Endodermal cell (in vitro differentiated cells): ENCODE measurements at regions not wholly inside any gene's neighbourhood (a gene's known extent, or its start where the extent isn't known, plus 50 kb on each side); places are given as distances from the start of the nearest gene placed in this dataset.

ENCODE experiments used
- DNase-seq: peaks from one replicate; pipeline ENCODE4 v3.0.0-alpha.2; 2017
- H3K27ac ChIP-seq: 2 replicates; pipeline ENCODE4 v1.5.1; 2013; ENCODE audit warnings: mild to moderate bottlenecking, low read depth, low read length, moderate library complexity
- H3K27me3 ChIP-seq: 2 replicates; pipeline ENCODE4 v1.6.1; 2013; ENCODE audit warnings: mild to moderate bottlenecking, low read length, moderate library complexity; ENCODE audit not compliant: insufficient read depth, control insufficient read depth, poor library complexity, severe bottlenecking
- H3K36me3 ChIP-seq: 2 replicates; pipeline ENCODE4 v1.7.0; 2013; ENCODE audit warnings: mild to moderate bottlenecking, low read length, moderate library complexity; ENCODE audit not compliant: control insufficient read depth, insufficient read depth
- H3K4me1 ChIP-seq: one replicate; pipeline ENCODE4 v1.7.0; 2013; ENCODE audit warnings: low read length; ENCODE audit not compliant: control insufficient read depth, insufficient read depth
- H3K4me3 ChIP-seq: 2 replicates; pipeline ENCODE4 v1.5.1; 2013; ENCODE audit warnings: mild to moderate bottlenecking, low read length, moderate library complexity
- H3K9ac ChIP-seq: 2 replicates; pipeline ENCODE4 v1.6.1; 2013; ENCODE audit warnings: mild to moderate bottlenecking, low read length, moderate library complexity; ENCODE audit not compliant: poor library complexity, severe bottlenecking; ENCODE audit errors: extremely low read depth
- H3K9me3 ChIP-seq: 2 replicates; pipeline ENCODE4 v1.6.1; 2013; ENCODE audit warnings: mild to moderate bottlenecking, low read length, moderate library complexity; ENCODE audit not compliant: control insufficient read depth
- H3K27ac Mint-ChIP-seq: 2 replicates; pipeline ENCODE4 v1.8.0; 2020; ENCODE audit warnings: mixed read lengths
- H3K27me3 Mint-ChIP-seq: 2 replicates; pipeline ENCODE4 v1.8.0; 2021; ENCODE audit warnings: mild to moderate bottlenecking, mixed read lengths; ENCODE audit not compliant: insufficient read depth
- H3K36me3 Mint-ChIP-seq: 2 replicates; pipeline ENCODE4 v1.8.0; 2020; ENCODE audit warnings: low read depth, mixed read lengths
- H3K4me1 Mint-ChIP-seq: 2 replicates; pipeline ENCODE4 v1.8.0; 2020; ENCODE audit warnings: mixed read lengths
- H3K4me3 Mint-ChIP-seq: 2 replicates; pipeline ENCODE4 v1.8.0; 2020; ENCODE audit warnings: mild to moderate bottlenecking, moderate library complexity, mixed read lengths
- H3K9me3 Mint-ChIP-seq: 2 replicates; pipeline ENCODE4 v1.8.0; 2020; ENCODE audit warnings: mild to moderate bottlenecking, mixed read lengths
- WGBS, 2 experiments: methylation state at CpG; one replicate each; pipeline versions ENCODE4 v1.1.5 to v1.1.7; 2013; ENCODE audit warnings: missing lambda C conversion rate in 2 of 2, mixed read lengths in 1 of 2; ENCODE audit not compliant: insufficient coverage in 1 of 2, insufficient read length in 1 of 2; 5-methylcytosine and 5-hydroxymethylcytosine counted together
- TF ChIP-seq, protein P1 (sequence below): fragments of 200-600 bp; sonication (generic); conservative IDR thresholded peaks from 2 replicates; pipeline ENCODE4 v1.5.0; 2021; ENCODE audit warnings: antibody characterized with exemption, mild to moderate bottlenecking

DNA sequence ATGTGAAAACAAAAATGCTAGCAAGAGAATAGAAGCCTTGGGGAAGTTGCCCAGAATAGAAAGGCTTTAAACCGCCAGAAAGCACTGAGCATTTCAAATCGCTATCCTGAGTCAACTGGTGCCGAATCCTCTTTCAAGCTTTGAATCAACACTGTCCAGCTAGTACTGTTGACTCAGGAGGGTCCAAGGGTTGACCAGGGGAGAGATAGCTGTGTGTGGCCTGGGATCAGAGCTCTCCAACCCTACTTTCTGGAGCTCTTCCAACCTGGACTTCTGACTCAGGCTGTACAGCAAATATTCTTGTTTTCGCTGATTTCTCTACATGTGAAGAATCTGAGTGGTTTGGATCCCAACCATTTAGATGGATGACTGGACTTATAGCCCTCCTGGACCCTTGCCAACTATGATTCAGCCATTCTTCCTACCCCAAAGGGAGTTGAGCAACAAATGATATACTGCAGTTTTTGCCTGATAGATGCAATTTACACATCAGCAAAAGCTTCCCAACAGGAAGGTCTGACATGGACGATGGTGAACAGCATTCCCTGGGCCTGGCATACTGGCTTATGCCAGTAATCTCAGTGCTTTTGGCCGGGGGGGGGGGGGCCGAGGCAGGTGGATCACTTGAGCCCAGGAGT, 154.0 kb upstream of the SDK2 start:
- Histone ChIP-seq H3K27ac (no peak overlapping the region), H3K4me1 (peaks cover 5% of the 10 kb centered on the region), H3K9ac (no peak overlapping the region), H3K36me3 (no peaks in the 10 kb centered on the region), H3K4me3 (no peak overlapping the region), H3K9me3 (no peaks in the 10 kb centered on the region), H3K27me3 (no peaks in the 10 kb centered on the region)
- Mint-ChIP-seq H3K27ac (no peak overlapping the region), H3K36me3 (no peaks in the 10 kb centered on the region), H3K9me3 (no peaks in the 10 kb centered on the region), H3K27me3 (peaks cover 21% of the 10 kb centered on the region), H3K4me1 (peaks cover 20% of the 10 kb centered on the region), H3K4me3 (no peak overlapping the region)
- TF ChIP-seq, protein P1, sequence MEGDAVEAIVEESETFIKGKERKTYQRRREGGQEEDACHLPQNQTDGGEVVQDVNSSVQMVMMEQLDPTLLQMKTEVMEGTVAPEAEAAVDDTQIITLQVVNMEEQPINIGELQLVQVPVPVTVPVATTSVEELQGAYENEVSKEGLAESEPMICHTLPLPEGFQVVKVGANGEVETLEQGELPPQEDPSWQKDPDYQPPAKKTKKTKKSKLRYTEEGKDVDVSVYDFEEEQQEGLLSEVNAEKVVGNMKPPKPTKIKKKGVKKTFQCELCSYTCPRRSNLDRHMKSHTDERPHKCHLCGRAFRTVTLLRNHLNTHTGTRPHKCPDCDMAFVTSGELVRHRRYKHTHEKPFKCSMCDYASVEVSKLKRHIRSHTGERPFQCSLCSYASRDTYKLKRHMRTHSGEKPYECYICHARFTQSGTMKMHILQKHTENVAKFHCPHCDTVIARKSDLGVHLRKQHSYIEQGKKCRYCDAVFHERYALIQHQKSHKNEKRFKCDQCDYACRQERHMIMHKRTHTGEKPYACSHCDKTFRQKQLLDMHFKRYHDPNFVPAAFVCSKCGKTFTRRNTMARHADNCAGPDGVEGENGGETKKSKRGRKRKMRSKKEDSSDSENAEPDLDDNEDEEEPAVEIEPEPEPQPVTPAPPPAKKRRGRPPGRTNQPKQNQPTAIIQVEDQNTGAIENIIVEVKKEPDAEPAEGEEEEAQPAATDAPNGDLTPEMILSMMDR, result no peak
- 86 to 92% methylated on average over 5 to 7 of the region's 7 CpGs for WGBS, 2 experiments
- DNase-seq, result no peak

DNA sequence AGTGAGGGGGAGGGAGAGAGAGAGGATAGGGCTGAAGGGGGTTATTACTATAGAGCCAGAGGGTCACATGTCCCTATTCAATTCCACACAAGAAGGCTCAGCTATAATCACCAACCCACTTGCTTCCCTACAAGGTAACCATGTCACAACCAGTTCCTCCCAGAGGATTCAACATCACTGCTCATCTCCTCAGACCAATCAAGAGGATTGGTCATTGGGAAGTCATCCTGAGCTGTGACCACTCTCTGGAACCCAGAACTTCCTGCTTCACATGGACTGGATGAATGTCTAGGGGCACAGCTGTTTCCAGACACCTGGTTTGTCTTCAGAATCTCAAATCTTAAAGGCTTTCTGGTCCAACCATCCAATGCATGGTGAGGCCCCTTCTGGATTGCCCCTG, 154.9 kb upstream of the SDK2 start:
- peaks cover 22% of the 10 kb centered on the region for H3K4me1 Mint-ChIP-seq
- Histone ChIP-seq H3K9me3 (no peaks in the 10 kb centered on the region), H3K27me3 (no peaks in the 10 kb centered on the region), H3K9ac (no peak overlapping the region), H3K4me3 (no peak overlapping the region), H3K36me3 (no peaks in the 10 kb centered on the region), H3K27ac (no peak overlapping the region), H3K4me1 (peaks cover 10% of the 10 kb centered on the region)
- TF ChIP-seq, protein P1, result no peak
- H3K27ac Mint-ChIP-seq, result no peak overlapping the region
- H3K36me3 Mint-ChIP-seq, result no peaks in the 10 kb centered on the region
- no peaks in the 10 kb centered on the region for H3K9me3 Mint-ChIP-seq
- H3K4me3 Mint-ChIP-seq, result no peak overlapping the region
- H3K27me3 Mint-ChIP-seq, result peaks cover 23% of the 10 kb centered on the region
- no peak for DNase-seq

DNA sequence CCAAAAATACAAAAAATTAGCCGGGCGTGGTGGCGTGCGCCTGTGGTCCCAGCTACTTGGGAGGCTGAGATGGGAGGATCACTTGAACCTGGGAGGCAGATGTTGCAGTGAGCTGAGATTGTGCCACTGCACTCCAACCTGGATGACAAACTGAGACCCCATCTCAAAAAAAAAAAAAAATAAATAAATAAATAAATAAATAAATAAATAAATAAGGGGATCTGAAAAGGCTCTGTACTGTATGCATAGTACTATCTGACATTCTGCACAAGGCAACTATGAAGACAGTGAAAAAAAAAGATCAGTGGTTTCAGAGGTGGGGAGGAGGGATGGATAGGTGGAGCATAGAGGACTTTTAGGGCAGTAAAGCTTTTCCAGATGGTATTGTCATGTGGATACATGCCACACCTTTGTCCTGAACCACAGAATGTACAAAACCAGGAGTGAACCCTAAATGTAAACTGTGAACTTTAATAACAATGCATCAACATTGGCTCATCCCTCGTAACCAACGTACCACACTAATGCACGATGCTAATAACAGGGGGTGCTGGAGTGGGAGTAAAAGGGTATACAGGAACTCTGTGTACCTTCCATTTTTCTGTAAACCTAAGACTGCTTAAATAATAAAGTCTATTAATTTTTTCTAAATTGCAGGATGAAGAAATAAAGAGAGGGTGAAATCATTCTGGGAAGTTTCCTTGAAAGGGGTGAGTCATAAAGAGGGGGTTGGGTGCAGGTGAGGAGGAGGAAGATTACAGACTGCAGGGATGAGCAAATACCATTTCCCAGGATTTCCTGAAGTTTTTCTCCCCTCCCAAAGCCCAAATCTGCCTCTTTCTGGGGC, 155.8 kb upstream of the SDK2 start:
- peaks cover 29% of the 10 kb centered on the region for H3K4me1 Mint-ChIP-seq
- no peaks in the 10 kb centered on the region for H3K36me3 Mint-ChIP-seq
- Histone ChIP-seq H3K27me3 (no peaks in the 10 kb centered on the region), H3K4me1 (peaks cover 14% of the 10 kb centered on the region), H3K4me3 (no peak overlapping the region), H3K36me3 (no peaks in the 10 kb centered on the region), H3K27ac (no peak overlapping the region), H3K9ac (no peak overlapping the region), H3K9me3 (no peaks in the 10 kb centered on the region)
- peaks cover 22% of the 10 kb centered on the region for H3K27me3 Mint-ChIP-seq
- no peak overlapping the region for H3K4me3 Mint-ChIP-seq
- TF ChIP-seq, protein P1, result no peak
- peaks cover 2% of the 10 kb centered on the region for H3K9me3 Mint-ChIP-seq
- DNase-seq, result no peak
- WGBS, 2 experiments, result 96 to 100% methylated on average over 1 to 7 of the region's 7 CpGs
- H3K27ac Mint-ChIP-seq, result no peak overlapping the region
